ENCODE measurements at regions not wholly inside any gene's neighbourhood (a gene's known extent, or its start where the extent isn't known, plus 50 kb on each side); places are given as distances from the start of the nearest gene placed in this dataset.

GRCh38 chrX:122788216-122788615, 395.9 kb upstream of the GRIA3 start:
- Histone ChIP-seq H3K79me2 (ENCODE audit: low read length) (no peaks in the 10 kb centered on the region), H2AFZ (ENCODE audit: low read depth, low read length) (no peak overlapping the region), H3K9me3 (ENCODE audit: insufficient read depth, low read length) (no peaks in the 10 kb centered on the region), H3K27me3 (ENCODE audit: low read depth, low read length) (no peaks in the 10 kb centered on the region), H3K4me1 (ENCODE audit: low read length) (no peaks in the 10 kb centered on the region), H3K9ac (ENCODE audit: low read length) (no peak overlapping the region), H3K4me2 (ENCODE audit: low read length) (no peak overlapping the region), H4K20me1 (ENCODE audit: insufficient read depth, low read length) (no peaks in the 10 kb centered on the region), H3K27ac (ENCODE audit: low read length) (no peak overlapping the region), H3K4me3 (ENCODE audit: low read length) (no peak overlapping the region), H3K36me3 (replicated peaks; ENCODE audit: low read depth, low read length) (no peaks in the 10 kb centered on the region)
- TF ChIP-seq EZH2phosphoT487 (IDR thresholded peaks at IDR 0.05; ENCODE audit: low read depth) = no peak
- TF ChIP-seq, protein P1, sequence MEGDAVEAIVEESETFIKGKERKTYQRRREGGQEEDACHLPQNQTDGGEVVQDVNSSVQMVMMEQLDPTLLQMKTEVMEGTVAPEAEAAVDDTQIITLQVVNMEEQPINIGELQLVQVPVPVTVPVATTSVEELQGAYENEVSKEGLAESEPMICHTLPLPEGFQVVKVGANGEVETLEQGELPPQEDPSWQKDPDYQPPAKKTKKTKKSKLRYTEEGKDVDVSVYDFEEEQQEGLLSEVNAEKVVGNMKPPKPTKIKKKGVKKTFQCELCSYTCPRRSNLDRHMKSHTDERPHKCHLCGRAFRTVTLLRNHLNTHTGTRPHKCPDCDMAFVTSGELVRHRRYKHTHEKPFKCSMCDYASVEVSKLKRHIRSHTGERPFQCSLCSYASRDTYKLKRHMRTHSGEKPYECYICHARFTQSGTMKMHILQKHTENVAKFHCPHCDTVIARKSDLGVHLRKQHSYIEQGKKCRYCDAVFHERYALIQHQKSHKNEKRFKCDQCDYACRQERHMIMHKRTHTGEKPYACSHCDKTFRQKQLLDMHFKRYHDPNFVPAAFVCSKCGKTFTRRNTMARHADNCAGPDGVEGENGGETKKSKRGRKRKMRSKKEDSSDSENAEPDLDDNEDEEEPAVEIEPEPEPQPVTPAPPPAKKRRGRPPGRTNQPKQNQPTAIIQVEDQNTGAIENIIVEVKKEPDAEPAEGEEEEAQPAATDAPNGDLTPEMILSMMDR (IDR thresholded peaks at IDR 0.05; ENCODE audit: low read depth, low read length) = no peak

- Histone ChIP-seq H3K4me2 (ENCODE audit: low read length) (no peak overlapping the region), H3K27me3 (ENCODE audit: low read depth, low read length) (no peaks in the 10 kb centered on the region)
- TF ChIP-seq EZH2phosphoT487 (IDR thresholded peaks at IDR 0.05; ENCODE audit: low read depth) = no peak
- TF ChIP-seq, protein P1 (IDR thresholded peaks at IDR 0.05; ENCODE audit: low read depth, low read length) = no peak
These were observed 393.5 kb upstream of the GRIA3 start for GRCh38 chrX:122790376-122791095.

DNA sequence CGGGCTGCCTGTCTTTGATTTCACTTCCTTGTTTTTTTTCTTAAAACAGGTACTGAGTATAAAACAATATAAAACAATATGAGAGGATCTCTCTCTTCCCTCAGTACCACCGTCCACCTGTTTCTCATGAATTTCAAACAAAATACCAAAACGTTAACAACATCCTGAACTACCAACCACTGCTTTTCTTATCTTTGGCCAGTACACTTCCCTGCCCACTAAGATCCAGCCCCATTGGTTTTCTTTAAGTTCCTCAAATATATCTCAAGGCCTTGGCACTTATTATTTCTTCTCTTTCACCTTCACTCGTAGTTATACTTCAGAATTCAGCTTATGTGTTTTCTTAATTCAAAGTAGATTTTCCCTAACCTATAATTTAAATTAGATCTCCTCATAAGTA, 370.2 kb upstream of the GRIA3 start:
- H4K20me1 ChIP-seq (ENCODE audit: insufficient read depth, low read length) = no peaks in the 10 kb centered on the region
- H3K36me3 ChIP-seq (replicated peaks; ENCODE audit: low read depth, low read length) = no peaks in the 10 kb centered on the region
- H3K4me3 ChIP-seq (ENCODE audit: low read length) = no peak overlapping the region
- H3K27me3 ChIP-seq (ENCODE audit: low read depth, low read length) = no peaks in the 10 kb centered on the region
- no peak overlapping the region; the same call in 1 of the 2 replicates for H2AFZ ChIP-seq (ENCODE audit: low read depth, low read length)
- no peak overlapping the region for H3K9ac ChIP-seq (ENCODE audit: low read length)
- no peak overlapping the region for H3K4me2 ChIP-seq (ENCODE audit: low read length)
- H3K4me1 ChIP-seq (ENCODE audit: low read length) = no peaks in the 10 kb centered on the region
- H3K79me2 ChIP-seq (ENCODE audit: low read length) = no peaks in the 10 kb centered on the region
- H3K9me3 ChIP-seq (ENCODE audit: insufficient read depth, low read length) = no peaks in the 10 kb centered on the region
- H3K27ac ChIP-seq (ENCODE audit: low read length) = no peak overlapping the region
- TF ChIP-seq EZH2phosphoT487 (IDR thresholded peaks at IDR 0.05; ENCODE audit: low read depth) = no peak
- TF ChIP-seq, protein P1 (IDR thresholded peaks at IDR 0.05; ENCODE audit: low read depth, low read length) = no peak

More at GRCh38 chrX:122790376-122791095, 393.5 kb upstream of the GRIA3 start:
- no peak overlapping the region for H3K27ac ChIP-seq (ENCODE audit: low read length)
- no peak overlapping the region for H2AFZ ChIP-seq (ENCODE audit: low read depth, low read length)
- no peaks in the 10 kb centered on the region for H3K4me1 ChIP-seq (ENCODE audit: low read length)
- no peaks in the 10 kb centered on the region for H3K36me3 ChIP-seq (replicated peaks; ENCODE audit: low read depth, low read length)
- H3K9ac ChIP-seq (ENCODE audit: low read length) = no peak overlapping the region
- no peaks in the 10 kb centered on the region for H4K20me1 ChIP-seq (ENCODE audit: insufficient read depth, low read length)
- H3K9me3 ChIP-seq (ENCODE audit: insufficient read depth, low read length) = no peaks in the 10 kb centered on the region
- no peaks in the 10 kb centered on the region for H3K79me2 ChIP-seq (ENCODE audit: low read length)
- no peak overlapping the region for H3K4me3 ChIP-seq (ENCODE audit: low read length)

- H3K4me2 ChIP-seq (ENCODE audit: low read length) = no peak overlapping the region
- H3K79me2 ChIP-seq (ENCODE audit: low read length) = no peaks in the 10 kb centered on the region
- H3K27ac ChIP-seq (ENCODE audit: low read length) = no peak overlapping the region
- H3K4me1 ChIP-seq (ENCODE audit: low read length) = no peaks in the 10 kb centered on the region
- no peaks in the 10 kb centered on the region for H3K36me3 ChIP-seq (replicated peaks; ENCODE audit: low read depth, low read length)
- H3K27me3 ChIP-seq (ENCODE audit: low read depth, low read length) = no peaks in the 10 kb centered on the region
- H3K4me3 ChIP-seq (ENCODE audit: low read length) = no peak overlapping the region
- H4K20me1 ChIP-seq (ENCODE audit: insufficient read depth, low read length) = no peaks in the 10 kb centered on the region
- H2AFZ ChIP-seq (ENCODE audit: low read depth, low read length) = no peak overlapping the region
- TF ChIP-seq, protein P1 (IDR thresholded peaks at IDR 0.05; ENCODE audit: low read depth, low read length) = no peak
- TF ChIP-seq EZH2phosphoT487 (IDR thresholded peaks at IDR 0.05; ENCODE audit: low read depth) = no peak
- no peaks in the 10 kb centered on the region for H3K9me3 ChIP-seq (ENCODE audit: insufficient read depth, low read length)
- H3K9ac ChIP-seq (ENCODE audit: low read length) = no peak overlapping the region
These were observed 367.8 kb upstream of the GRIA3 start for GRCh38 chrX:122816288-122816687.
